ENCODE measurements at regions not wholly inside any gene's neighbourhood (a gene's known extent, or its start where the extent isn't known, plus 50 kb on each side); places are given as distances from the start of the nearest gene placed in this dataset.

DNA sequence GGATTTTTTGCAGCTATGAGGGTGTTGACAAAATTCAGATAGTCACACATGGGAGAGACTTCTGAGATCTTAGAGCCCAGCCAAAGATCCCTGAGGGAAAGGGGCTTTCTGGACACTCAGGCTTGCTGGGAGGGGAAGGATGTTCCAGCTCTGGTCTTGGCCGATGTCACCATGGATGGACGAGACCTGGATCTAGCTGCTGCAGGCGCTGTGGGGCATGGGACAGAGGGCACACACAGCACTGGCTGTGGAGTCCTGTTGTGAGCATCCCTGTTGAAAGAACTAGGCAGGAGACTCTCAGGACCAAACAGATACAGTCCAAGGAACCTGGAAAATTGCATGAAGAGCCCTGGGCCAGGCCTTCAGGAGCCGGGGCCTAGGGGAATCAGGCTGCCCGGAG, 80.1 kb upstream of the SDK2 start:
- DNase-seq (ENCODE audit: low read depth), result no peak

- DNase-seq (ENCODE audit: low read depth), result no peak
Measured at GRCh38 chr17:73724990-73725389, 80.7 kb upstream of the SDK2 start.

DNA sequence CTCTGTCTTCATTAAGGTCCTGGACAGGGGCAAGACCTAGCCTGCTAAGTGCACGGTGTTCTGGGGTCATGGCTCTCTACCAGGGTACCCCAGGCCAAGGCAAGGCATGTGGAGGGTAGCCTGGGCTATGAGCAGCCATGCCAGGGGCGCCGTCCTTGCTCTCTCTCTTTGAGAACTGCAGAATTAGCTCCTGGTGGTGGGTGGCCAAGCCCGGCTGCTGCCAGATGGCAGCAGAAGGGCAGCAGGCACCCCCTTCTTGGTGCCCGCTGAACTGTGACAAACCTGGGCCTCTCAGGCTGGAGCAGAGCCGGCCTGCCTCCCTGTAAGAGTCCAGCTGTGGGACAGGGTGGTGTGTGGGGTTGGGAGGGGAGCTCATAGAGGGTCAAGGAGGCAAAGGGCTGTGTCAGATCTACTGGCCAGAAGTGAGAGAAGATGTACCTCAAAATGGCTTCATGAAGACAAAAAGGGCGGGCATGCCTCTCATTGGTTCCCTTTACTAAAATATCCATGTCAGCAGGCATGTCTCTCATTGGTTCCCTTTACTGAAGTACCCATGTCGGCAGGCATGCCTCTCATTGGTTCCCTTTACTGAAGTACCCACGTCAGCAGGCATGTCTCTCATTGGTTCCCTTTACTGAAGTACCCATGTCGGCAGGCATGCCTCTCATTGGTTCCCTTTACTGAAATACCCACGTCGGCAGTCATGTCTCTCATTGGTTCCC, 81.7 kb upstream of the SDK2 start:
- DNase-seq (ENCODE audit: low read depth), result no peak

- no peak for DNase-seq (ENCODE audit: low read depth)
Measured at GRCh38 chr17:73727941-73728340, 83.7 kb upstream of the SDK2 start.

- no peak for DNase-seq (ENCODE audit: low read depth)
Measured at GRCh38 chr17:73729101-73729500, 84.9 kb upstream of the SDK2 start.

- DNase-seq (ENCODE audit: low read depth), result no peak
Measured at GRCh38 chr17:73731733-73732132, 87.5 kb upstream of the SDK2 start.

DNA sequence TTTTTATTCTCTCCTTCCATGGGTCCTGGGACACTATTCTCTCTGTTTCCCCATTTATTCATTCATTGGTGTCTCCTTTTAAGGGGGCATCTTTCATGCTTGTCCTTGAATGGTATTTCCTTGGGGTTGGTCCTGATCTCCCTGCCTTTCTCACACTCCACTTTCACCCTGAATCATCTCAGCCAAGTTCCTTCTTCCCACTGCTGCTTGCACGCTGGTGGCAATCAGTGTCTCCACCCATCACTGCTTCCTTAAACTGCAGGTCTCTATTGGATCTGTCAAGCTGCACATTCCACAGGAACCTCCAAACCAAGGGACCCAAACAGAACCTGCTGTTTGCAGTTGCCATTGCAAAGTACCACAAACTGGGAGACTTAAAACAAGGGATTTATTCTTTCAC, 89.3 kb upstream of the SDK2 start:
- DNase-seq (ENCODE audit: low read depth), result no peak

GRCh38 chr17:73735245-73735644, 91.0 kb upstream of the SDK2 start:
- DNase-seq (ENCODE audit: low read depth), result no peak

GRCh38 chr17:73738751-73739575, 94.7 kb upstream of the SDK2 start:
- no peak for DNase-seq (ENCODE audit: low read depth)

DNA sequence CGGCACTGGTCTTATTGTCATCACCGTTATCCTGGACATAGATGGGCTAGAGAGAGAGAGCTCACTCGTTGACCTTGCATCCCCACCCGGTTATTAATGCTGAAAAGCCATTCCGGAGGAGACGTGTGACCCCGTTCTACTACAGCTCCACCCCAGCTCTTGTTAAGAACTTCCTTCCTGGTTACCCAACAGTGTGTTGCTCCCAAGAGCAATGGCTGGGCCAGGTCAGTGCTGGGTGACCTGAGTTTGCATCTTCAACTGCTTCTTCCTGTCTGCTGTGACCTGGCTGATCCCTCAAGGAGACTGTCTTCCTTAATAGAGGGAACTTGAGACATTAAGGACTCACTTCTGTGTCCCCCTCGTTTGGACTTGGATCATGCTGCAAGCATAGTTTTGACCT, 96.1 kb upstream of the SDK2 start:
- no peak for DNase-seq (ENCODE audit: low read depth)

DNA sequence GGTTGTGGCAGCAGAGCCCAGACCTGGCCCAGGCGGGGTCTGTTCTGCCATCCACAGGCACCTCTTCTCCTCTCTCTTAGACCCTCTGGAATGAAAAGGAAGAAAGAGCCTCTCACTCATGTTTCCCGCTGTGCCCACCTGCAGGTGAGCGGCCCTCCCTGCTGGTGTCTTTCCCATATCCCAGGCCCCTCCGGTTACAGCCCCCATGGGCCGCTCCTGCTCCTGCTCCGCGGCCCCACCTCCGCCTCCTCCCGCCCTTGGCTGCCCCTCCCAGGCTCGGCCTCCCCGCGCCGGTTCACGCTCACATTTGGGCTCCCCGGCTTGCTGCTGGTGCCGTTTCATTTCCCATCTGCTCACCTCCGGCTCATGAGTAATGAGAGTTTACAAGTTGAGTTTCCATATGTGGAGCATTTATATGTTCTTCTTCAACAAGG, 98.7 kb upstream of the SDK2 start:
- DNase-seq (ENCODE audit: low read depth), result no peak

DNA sequence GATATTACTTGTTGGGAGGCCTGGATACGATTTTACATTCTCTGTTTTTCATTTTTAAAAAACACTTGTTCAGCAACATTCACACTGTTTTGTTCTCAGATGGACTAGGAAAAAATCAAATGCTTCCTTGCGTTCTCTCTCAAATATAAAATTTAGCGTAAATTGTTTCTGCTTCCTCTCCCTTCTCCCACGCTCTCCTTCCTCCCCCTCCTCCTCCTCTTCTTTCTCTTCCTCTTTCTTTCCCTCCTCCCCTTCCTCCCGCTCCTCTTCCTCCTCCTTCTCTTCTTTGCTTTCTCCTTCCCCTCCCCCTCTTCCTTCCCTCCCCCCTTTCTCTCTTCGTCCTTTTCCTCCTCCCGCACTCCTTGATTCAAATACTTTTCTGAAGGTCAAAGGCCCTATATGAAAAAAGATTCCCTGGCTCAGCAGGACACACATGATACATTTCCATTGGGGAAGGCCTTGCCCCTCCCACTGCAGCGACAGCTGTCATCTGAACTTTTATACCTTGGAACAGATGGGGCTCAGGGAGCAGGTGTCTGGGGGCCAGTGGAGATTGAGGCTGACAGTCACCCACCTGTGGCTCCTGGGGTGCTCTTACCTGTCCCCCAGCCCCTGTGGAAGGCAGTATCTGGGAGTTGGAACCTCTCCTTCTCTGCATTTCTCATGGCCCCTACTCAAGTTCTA, 99.4 kb upstream of the SDK2 start:
- DNase-seq (ENCODE audit: low read depth), result no peak

- no peak for DNase-seq (ENCODE audit: low read depth)
Measured at GRCh38 chr17:73744411-73744810, 100.2 kb upstream of the SDK2 start.

- no peak for DNase-seq (ENCODE audit: low read depth)
Measured at GRCh38 chr17:73746314-73747073, 102.2 kb upstream of the SDK2 start.

GRCh38 chr17:73747221-73748002, 103.2 kb upstream of the SDK2 start:
- no peak for DNase-seq (ENCODE audit: low read depth)

DNA sequence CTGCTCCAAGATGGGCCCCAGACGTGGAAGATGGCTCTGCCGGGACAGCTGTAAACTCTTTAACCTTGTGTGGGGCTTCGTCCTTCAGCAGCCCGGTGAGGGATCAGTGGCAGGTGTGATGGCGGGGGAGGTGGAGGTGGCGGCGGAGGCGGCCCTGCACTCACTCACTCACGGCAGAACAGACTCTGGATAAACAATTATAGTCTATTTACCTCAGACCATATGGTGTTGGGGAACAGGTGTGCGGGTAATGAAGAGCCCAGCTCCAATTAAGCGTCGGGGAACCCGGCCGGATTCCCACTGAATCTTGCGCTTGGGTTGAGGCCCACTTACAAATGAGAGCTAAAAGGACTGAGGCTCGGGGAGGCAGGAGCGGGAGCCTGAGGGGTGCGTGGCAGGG, 104.3 kb upstream of the SDK2 start:
- no peak for DNase-seq (ENCODE audit: low read depth)

GRCh38 chr17:73749337-73749823, 105.1 kb upstream of the SDK2 start:
- DNase-seq (ENCODE audit: low read depth), result no peak

DNA sequence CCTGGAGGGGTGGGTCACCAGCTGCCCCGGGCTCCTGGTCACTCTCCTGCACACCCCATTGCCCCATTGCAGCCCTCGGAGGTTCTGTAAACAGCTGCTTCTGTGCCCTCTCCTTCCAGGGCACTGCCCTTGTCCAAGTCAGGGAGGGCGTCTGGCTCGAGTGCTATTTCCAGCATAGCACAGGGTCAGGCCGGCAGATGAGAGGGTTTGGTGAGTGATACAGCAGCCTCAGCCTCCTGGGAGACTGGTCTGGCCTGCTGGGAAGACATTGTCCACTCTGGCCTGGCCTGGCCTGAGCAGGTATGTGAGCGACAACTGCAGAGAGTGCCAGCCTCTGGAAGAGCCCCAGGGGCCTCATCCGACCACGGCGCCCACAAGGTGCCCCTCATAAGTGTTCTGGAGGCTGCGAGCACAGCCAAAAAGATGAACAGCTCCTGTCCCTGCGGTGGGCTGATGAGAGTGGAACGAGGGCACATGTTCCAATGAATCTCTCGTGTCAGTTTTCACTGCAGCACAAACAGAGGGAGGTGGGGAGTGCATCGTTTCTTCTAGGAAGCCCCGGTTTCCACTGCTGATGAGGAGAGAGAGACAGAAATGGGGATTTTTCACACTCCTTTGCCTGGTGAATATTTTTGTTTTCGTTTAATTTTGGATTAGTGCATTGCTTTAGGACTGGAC, 105.8 kb upstream of the SDK2 start:
- DNase-seq (ENCODE audit: low read depth), result no peak

DNA sequence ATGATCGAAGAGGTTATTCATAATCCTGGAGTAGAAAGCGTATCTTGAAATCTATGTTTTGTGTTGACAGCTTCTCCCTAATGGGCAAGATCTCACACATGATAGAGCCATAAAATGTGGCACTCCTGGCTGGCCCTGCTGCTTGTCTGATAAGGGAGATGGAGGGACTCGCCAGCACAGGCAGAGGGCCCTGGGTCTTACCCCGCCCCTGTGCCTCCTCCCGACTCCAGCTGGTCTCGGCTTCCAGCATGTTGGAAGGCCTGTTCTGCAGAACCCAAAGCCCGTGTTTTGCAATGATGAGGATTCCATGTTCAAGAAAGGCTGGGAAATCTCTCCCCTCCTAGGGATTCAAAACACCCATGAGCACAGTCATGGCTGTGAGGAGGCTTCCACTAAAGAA, 106.7 kb upstream of the SDK2 start:
- no peak for DNase-seq (ENCODE audit: low read depth)

DNA sequence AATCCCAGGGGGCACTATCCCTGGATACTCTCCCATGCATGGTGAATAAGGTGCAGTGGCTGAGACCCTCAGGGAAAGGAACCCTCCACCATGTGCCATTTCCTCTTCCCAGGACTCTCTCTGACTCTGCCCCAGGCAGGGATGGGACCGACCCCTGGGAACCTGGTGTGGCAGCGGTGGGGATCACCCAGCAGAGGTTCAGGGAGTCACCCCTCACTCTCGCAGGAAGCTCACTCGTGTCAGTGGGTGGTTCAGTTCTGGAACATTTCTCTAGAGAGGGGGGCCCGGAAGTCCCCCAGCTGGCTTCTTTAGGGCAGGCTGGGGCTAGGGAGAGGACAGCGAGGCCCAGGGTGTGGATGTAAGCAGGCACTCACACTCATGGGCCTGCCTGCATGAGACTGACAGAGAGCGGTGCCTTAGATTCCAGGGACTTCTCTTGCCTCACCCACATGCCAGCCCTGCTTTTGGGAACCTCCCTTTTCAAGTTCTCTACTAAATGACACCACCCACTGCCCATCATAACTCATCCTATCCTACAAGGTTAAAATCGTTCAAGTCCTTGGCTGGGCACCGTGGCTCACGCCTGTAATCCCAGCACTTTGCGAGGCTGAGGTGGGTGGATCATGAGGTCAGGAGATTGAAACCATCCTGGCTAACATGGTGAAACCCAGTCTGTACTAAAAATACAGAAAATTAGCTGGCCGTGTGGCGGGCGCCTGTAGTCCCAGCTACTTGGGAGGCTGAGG, 109.7 kb upstream of the SDK2 start:
- no peak for DNase-seq (ENCODE audit: low read depth)

All from activated T-helper 1 cell treated with Interleukin-2 at 50 U/mL for 16 hours (primary cell).